Progenitor cell of endocrine pancreas (in vitro differentiated cells): ENCODE measurements at regions not wholly inside any gene's neighbourhood (a gene's known extent, or its start where the extent isn't known, plus 50 kb on each side); places are given as distances from the start of the nearest gene placed in this dataset.

ENCODE experiments used
- DNase-seq: peaks from one replicate; pipeline ENCODE4 v3.0.0; 2021; ENCODE audit warnings: low spot score; ENCODE audit not compliant: unreplicated experiment
- H3K27ac Mint-ChIP-seq: 2 replicates; pipeline ENCODE4 v1.8.0; 2021; ENCODE audit warnings: mild to moderate bottlenecking, moderate library complexity, mixed read lengths
- H3K27me3 Mint-ChIP-seq: 2 replicates; pipeline ENCODE4 v1.8.0; 2021; ENCODE audit warnings: mixed read lengths
- H3K36me3 Mint-ChIP-seq: 2 replicates; pipeline ENCODE4 v1.8.0; 2022; ENCODE audit warnings: mixed read lengths; ENCODE audit not compliant: insufficient read depth
- H3K4me1 Mint-ChIP-seq: 2 replicates; pipeline ENCODE4 v1.8.0; 2021; ENCODE audit warnings: low read depth, mixed read lengths
- H3K4me3 Mint-ChIP-seq: 2 replicates; pipeline ENCODE4 v1.8.0; 2021; ENCODE audit warnings: low read depth, mild to moderate bottlenecking, moderate library complexity, mixed read lengths
- H3K9me3 Mint-ChIP-seq: 2 replicates; pipeline ENCODE4 v1.8.0; 2021; ENCODE audit warnings: low read depth, mixed read lengths
- TF ChIP-seq, protein P1 (sequence below): fragments of 200-600 bp; sonication (generic); IDR thresholded peaks from one replicate; pipeline ENCODE4 v1.5.0; 2021; ENCODE audit warnings: antibody characterized with exemption, mild to moderate bottlenecking; ENCODE audit not compliant: unreplicated experiment

DNA sequence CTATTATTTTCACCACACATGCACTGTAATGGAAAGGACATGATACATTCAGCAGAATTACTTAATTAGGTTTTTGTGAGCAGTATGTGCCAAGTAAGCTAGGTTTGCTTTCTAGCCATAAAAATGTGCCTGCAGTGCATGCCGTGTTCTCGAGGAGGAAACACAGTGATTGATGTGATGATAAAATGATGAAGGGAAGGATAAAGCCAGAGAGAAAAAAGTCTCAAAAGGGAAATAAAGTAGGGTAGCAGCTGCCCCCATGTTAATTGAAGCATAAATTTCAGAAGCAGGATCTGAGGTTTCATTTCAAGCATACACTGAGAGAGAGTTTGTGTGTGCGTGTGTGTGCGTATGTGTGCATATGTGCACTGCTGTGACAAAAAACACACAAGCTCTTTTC, 714.2 kb upstream of the C9orf72 start:
- Mint-ChIP-seq H3K36me3 (no peaks in the 10 kb centered on the region), H3K27ac (no peak overlapping the region), H3K9me3 (peaks cover 4% of the 10 kb centered on the region), H3K27me3 (no peaks in the 10 kb centered on the region), H3K4me3 (no peak overlapping the region), H3K4me1 (no peaks in the 10 kb centered on the region)
- DNase-seq: no peak
- TF ChIP-seq, protein P1, sequence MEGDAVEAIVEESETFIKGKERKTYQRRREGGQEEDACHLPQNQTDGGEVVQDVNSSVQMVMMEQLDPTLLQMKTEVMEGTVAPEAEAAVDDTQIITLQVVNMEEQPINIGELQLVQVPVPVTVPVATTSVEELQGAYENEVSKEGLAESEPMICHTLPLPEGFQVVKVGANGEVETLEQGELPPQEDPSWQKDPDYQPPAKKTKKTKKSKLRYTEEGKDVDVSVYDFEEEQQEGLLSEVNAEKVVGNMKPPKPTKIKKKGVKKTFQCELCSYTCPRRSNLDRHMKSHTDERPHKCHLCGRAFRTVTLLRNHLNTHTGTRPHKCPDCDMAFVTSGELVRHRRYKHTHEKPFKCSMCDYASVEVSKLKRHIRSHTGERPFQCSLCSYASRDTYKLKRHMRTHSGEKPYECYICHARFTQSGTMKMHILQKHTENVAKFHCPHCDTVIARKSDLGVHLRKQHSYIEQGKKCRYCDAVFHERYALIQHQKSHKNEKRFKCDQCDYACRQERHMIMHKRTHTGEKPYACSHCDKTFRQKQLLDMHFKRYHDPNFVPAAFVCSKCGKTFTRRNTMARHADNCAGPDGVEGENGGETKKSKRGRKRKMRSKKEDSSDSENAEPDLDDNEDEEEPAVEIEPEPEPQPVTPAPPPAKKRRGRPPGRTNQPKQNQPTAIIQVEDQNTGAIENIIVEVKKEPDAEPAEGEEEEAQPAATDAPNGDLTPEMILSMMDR: no peak

DNA sequence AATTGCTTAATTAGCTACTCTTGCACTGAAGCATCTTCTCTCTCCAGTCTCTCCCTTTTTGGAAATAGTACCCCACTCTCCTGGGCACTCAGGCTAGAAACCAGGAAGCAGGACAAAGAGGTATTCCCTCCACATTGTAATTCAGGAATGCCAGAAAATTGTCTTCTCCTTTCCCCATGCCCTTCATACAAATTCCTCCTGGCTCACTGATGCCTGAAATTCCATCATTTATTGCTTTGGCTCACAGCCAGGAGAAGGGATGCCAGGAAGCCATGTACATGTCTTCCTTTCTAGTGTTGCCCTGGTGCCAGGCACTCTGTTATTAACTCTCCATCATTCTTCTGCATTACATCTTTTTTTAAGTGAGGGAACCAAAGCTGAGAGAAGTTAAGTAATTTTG, 716.5 kb upstream of the C9orf72 start:
- no peak for DNase-seq
- Mint-ChIP-seq H3K9me3 (peaks cover 4% of the 10 kb centered on the region), H3K4me3 (no peak overlapping the region), H3K36me3 (no peaks in the 10 kb centered on the region), H3K27ac (no peak overlapping the region), H3K4me1 (no peaks in the 10 kb centered on the region), H3K27me3 (no peaks in the 10 kb centered on the region)
- TF ChIP-seq, protein P1: no peak

DNA sequence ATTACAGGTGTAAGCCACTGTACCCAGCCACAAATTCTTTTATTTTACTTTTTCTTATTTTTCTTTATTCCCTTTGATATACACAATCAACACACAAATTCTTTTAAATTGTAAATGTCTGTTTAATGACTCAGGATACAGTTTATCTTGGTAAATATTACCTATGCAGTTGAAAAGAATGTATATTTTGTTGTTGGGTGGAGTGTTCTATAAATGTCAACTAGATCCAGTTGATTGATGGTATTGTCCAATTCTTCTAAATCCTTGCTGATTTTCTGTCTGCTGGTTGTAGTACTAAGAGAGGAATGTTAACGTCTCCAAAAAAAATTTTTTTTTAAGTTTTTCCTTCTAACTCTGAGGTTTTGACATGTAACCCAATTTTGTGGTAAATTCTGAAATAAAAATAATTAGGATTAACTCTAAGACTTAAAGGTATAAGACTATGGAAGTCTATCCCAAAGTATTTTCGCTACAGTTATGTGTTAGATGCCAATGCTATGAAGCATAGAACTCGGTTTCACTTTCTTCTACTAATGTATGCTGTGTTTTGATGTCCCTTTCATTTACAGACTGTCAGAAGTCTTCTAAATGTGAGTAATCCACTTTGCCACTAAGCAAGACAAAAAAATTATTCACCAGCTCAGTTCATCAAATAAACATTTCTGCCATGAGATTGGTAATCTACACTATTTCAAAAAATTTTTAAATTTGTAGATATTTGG, 720.2 kb upstream of the C9orf72 start:
- Mint-ChIP-seq H3K27ac (no peak overlapping the region), H3K4me3 (no peak overlapping the region), H3K9me3 (peaks cover 4% of the 10 kb centered on the region), H3K36me3 (no peaks in the 10 kb centered on the region), H3K4me1 (no peaks in the 10 kb centered on the region), H3K27me3 (no peaks in the 10 kb centered on the region)
- no peak for DNase-seq
- TF ChIP-seq, protein P1: no peak

DNA sequence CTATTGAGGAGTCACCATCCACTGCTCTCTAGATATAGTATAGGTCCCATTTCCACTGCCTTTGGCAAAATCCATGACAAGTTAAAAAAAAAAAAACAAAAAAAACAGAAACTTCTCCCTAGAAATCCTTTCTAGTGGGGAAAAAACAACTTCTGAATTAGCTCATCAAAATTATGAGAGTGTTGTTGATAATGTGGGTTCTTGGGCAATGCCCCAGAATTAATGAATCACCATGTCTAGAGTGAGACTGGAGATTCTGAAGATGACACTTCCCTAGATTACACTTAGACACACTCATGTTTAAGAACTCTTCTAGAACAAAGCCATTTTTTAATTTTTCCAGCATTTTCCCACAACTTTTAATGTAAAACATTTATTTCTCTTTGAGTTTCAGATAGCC, 728.0 kb upstream of the C9orf72 start:
- Mint-ChIP-seq H3K4me3 (no peak overlapping the region), H3K9me3 (peaks cover 3% of the 10 kb centered on the region), H3K27ac (no peak overlapping the region), H3K36me3 (no peaks in the 10 kb centered on the region), H3K27me3 (no peaks in the 10 kb centered on the region), H3K4me1 (peaks cover 4% of the 10 kb centered on the region)
- TF ChIP-seq, protein P1: no peak
- no peak for DNase-seq

DNA sequence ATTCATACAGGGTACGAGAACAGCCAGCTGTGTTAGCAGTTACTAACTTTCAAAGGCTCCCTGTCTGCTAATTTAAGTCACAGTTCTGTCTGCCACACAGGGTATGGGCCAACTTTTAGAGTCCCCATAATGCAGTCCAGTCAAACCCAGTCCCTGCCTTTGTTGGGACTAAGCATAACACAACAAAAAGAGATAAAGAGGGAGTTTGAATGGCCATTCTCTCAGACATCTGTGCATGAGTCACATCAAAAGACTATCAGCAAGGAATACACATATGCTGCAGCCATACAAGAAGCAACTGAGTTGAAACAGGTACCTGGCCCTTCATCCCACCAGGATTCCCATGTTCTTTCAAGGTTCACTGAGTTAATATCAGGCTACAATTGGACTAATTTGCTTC, 744.5 kb upstream of the C9orf72 start:
- TF ChIP-seq, protein P1: no peak
- H3K36me3 Mint-ChIP-seq: no peaks in the 10 kb centered on the region
- H3K4me3 Mint-ChIP-seq: no peak overlapping the region
- no peak overlapping the region for H3K27ac Mint-ChIP-seq
- H3K27me3 Mint-ChIP-seq: no peaks in the 10 kb centered on the region
- DNase-seq: no peak
- no peaks in the 10 kb centered on the region for H3K4me1 Mint-ChIP-seq
- H3K9me3 Mint-ChIP-seq: no peaks in the 10 kb centered on the region
